Nephron progenitor cell (in vitro differentiated cells): ENCODE measurements at regions not wholly inside any gene's neighbourhood (a gene's known extent, or its start where the extent isn't known, plus 50 kb on each side); places are given as distances from the start of the nearest gene placed in this dataset.

Experiments
- DNase-seq: peaks from one replicate; pipeline ENCODE4 v3.0.0; 2021
- H3K27ac Mint-ChIP-seq: 2 replicates; pipeline ENCODE4 v1.8.0; 2021; ENCODE audit warnings: mild to moderate bottlenecking, moderate library complexity, mixed read lengths
- H3K27me3 Mint-ChIP-seq: 2 replicates; pipeline ENCODE4 v1.8.0; 2021; ENCODE audit warnings: mild to moderate bottlenecking, low read depth, mixed read lengths; ENCODE audit not compliant: poor library complexity
- H3K36me3 Mint-ChIP-seq: 2 replicates; pipeline ENCODE4 v1.8.0; 2021; ENCODE audit warnings: low read depth, mixed read lengths
- H3K4me1 Mint-ChIP-seq: 2 replicates; pipeline ENCODE4 v1.8.0; 2021; ENCODE audit warnings: mixed read lengths
- H3K4me3 Mint-ChIP-seq: 2 replicates; pipeline ENCODE4 v1.8.0; 2021; ENCODE audit warnings: mild to moderate bottlenecking, moderate library complexity, mixed read lengths
- H3K9me3 Mint-ChIP-seq: 2 replicates; pipeline ENCODE4 v1.8.0; 2021; ENCODE audit warnings: mild to moderate bottlenecking, moderate library complexity, mixed read lengths
- TF ChIP-seq, protein P1 (sequence below): fragments of 200-600 bp; sonication (generic); IDR thresholded peaks from 2 replicates; pipeline ENCODE4 v1.5.0; 2021; ENCODE audit warnings: antibody characterized with exemption

DNA sequence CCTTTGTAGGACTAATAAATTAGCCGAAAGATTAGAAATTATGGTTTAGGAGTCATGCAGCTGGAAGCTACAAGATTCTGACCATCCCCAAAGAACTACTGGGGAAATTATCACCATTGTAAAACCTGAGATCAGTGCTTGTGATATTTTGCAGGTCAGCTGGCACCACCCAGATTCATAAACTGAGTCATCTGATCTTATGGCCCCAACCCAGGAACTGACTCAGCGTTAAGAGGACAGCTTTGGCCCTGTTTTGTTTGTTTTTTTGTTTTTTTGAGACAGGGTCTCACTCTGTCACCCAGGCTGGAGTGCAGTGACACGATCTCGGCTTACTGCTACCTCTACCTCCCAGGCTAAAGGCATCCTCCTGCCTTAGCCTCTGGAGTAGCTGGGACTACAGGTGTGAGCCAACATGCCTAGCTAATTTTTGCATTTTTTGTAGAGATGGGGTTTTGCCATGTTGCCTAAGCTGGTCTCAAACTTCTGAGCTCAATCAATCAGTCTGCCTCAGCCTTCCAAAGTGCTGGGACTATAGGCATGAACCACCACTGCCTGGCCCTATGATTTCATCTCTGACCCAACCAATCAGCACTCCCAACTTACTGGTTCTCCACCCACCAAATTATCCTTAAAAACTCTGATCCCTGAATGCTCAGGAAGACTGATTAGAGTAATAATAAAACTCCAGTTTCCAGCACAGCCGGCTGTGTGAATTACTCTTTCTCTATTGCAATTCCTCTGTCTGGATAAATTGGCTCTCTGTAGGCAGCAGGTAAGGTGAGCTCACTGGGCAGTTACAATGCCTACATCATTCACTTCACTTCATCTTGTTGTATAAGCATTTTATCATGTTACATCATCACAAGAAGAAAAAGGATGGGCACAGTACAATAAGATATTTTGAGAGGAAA lies 79.4 kb upstream of the KSR1 start:
- Mint-ChIP-seq H3K4me1 (peaks cover 20% of the 10 kb centered on the region), H3K9me3 (peaks cover 49% of the 10 kb centered on the region), H3K27me3 (peaks cover 10% of the 10 kb centered on the region), H3K27ac (no peak overlapping the region), H3K4me3 (no peak overlapping the region), H3K36me3 (peaks cover under 1% of the 10 kb centered on the region)
- TF ChIP-seq, protein P1, sequence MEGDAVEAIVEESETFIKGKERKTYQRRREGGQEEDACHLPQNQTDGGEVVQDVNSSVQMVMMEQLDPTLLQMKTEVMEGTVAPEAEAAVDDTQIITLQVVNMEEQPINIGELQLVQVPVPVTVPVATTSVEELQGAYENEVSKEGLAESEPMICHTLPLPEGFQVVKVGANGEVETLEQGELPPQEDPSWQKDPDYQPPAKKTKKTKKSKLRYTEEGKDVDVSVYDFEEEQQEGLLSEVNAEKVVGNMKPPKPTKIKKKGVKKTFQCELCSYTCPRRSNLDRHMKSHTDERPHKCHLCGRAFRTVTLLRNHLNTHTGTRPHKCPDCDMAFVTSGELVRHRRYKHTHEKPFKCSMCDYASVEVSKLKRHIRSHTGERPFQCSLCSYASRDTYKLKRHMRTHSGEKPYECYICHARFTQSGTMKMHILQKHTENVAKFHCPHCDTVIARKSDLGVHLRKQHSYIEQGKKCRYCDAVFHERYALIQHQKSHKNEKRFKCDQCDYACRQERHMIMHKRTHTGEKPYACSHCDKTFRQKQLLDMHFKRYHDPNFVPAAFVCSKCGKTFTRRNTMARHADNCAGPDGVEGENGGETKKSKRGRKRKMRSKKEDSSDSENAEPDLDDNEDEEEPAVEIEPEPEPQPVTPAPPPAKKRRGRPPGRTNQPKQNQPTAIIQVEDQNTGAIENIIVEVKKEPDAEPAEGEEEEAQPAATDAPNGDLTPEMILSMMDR = no peak
- no peak for DNase-seq

DNA sequence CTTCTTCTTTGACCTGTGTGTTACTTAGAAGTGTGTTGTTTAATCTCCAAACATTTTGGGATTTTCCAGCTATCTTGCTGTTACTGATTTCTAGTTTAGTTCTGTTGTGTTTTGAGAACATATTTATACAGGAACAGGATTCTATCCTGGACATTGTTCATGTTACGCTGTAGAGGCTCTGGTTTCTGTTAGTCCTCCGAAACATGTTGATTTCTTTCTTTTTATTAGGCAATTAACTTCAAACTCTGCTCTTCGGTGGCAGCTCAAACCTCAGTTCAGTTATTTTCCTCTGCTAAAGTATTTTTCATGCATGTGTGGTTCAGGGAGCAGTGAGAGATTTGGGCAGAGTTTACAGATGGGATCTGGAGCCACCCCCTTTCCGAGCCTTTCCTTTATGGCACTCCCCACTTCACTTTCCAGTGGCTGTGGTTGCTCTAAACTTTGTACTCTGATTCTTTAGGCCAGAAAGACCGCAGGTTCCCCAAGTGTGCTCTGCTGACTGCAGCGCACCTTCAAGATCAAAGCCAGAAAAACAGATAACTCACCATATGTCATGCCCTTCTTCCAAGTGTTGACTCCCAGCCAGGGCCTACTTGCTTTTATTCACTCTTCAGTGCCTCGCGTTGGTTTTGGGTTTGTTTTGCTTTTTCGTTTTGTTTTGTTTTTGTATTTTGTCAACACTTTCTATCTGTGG lies 77.6 kb upstream of the KSR1 start:
- no peaks in the 10 kb centered on the region for H3K36me3 Mint-ChIP-seq
- H3K9me3 Mint-ChIP-seq = peaks cover 32% of the 10 kb centered on the region
- TF ChIP-seq, protein P1 = no peak
- H3K27me3 Mint-ChIP-seq = peaks cover 14% of the 10 kb centered on the region
- H3K4me1 Mint-ChIP-seq = peaks cover 20% of the 10 kb centered on the region
- DNase-seq = no peak
- no peak overlapping the region for H3K4me3 Mint-ChIP-seq
- H3K27ac Mint-ChIP-seq = peak overlapping the region; percentile 70

DNA sequence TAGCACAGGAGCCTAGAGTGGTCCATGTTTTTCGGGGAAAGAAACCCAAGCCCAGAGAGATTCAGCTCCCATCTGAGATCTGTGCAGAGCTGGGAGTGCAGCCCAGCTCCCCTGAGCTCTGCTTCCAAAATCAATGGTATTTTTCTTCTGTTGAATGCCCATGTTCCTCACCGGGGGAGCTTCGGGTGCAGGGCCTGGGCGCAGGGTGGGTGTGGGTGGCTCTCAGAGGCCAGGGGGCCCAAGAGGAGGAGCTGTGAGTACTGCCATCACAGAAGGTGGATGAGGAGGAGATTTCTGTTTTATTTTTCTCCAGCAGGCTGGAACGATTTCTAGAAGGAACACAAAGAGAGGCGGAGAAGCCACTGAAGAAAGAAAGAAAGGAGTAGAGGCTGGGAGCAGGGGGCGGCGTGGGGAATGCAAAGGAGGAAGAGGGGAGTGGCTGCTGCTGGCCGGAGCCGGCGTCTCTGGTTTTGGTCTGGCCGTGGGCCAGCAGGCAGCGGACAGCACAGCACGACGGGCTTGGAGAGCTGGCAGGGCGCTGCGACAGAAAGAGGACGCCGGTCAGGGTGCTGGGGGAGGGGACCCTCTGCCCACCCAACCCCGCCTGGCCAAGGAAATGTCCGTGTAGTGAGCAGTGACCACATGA lies 76.2 kb upstream of the KSR1 start:
- Mint-ChIP-seq H3K4me1 (peaks cover 20% of the 10 kb centered on the region), H3K36me3 (no peaks in the 10 kb centered on the region), H3K27ac (no peak overlapping the region), H3K9me3 (peaks cover 20% of the 10 kb centered on the region), H3K4me3 (no peak overlapping the region), H3K27me3 (peaks cover 14% of the 10 kb centered on the region)
- DNase-seq = no peak
- TF ChIP-seq, protein P1 = no peak

DNA sequence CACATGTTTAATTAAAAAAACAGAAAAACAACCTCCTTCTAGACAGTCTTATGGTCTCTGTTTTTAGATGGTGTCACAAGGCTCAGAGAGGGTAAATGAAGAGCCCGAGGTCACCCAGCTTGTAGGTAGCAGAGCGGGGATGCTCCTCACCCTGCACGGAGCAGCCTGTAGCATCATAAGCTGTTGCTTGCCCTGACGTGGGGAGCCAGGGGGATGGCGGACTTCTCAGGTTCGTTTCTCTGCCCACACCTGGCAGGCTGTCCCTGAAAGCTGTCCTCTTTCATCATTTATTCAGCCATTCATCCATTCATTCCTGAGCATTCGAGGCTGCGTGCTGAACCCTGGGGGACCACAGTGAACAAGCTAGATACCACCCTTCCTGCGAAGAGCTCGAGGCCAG lies 75.7 kb upstream of the KSR1 start:
- Mint-ChIP-seq H3K36me3 (no peaks in the 10 kb centered on the region), H3K27ac (no peak overlapping the region), H3K4me3 (no peak overlapping the region), H3K4me1 (peaks cover 20% of the 10 kb centered on the region), H3K9me3 (peaks cover 15% of the 10 kb centered on the region), H3K27me3 (peaks cover 11% of the 10 kb centered on the region)
- TF ChIP-seq, protein P1 = no peak
- DNase-seq = no peak

DNA sequence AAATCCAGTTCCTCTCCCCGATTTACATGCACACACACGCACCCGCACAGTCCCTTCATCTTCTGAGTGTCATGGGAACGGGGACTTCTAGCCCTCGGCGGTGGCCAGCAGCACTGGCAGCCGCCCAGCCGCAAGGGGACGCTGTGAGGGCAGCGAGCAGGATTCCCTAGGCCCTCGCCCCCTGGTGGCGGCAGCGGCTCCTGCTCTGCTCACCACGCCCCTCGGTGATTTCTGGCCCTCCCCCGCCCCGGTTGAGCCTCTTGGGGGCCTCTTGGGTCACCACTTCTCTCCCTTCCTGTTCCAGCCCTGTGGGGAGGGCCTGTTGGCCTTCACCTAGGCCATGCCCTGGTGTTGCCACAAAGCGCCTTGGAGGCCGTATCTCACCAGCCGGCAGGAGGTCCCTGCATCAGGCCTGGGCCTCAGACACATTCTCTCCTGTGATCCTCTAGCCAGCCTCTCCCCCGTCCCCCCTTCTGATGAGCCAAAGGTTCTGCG lies 75.2 kb upstream of the KSR1 start:
- H3K27me3 Mint-ChIP-seq = peaks cover 16% of the 10 kb centered on the region
- no peak overlapping the region for H3K27ac Mint-ChIP-seq
- H3K4me1 Mint-ChIP-seq = peaks cover 20% of the 10 kb centered on the region
- H3K4me3 Mint-ChIP-seq = no peak overlapping the region
- H3K36me3 Mint-ChIP-seq = no peaks in the 10 kb centered on the region
- TF ChIP-seq, protein P1 = peak; percentile 75
- peaks cover 11% of the 10 kb centered on the region for H3K9me3 Mint-ChIP-seq
- DNase-seq = peak; percentile 74
